Thyroid gland (tissue), 4 donors: ENCODE measurements at regions not wholly inside any gene's neighbourhood (a gene's known extent, or its start where the extent isn't known, plus 50 kb on each side); places are given as distances from the start of the nearest gene placed in this dataset.

Source experiments
- DNase-seq, 2 donors: peaks; one replicate each; pipeline ENCODE4 v3.0.0-alpha.2; 2019
- H3K27ac ChIP-seq, 3 donors: fragments of 200-600 bp; sonication (generic); 1 replicate in 2 of 3; 2 replicates in 1 of 3; pipeline ENCODE4 v1.5.1; 2016 to 2019; ENCODE audit warnings: mild to moderate bottlenecking in 1 of 3, moderate library complexity in 1 of 3
- H3K27me3 ChIP-seq: fragments of 200-600 bp; sonication (generic); one replicate; pipeline ENCODE4 v1.5.1; 2019
- H3K36me3 ChIP-seq, 2 donors: fragments of 200-600 bp; sonication (generic); one replicate each; pipeline ENCODE4 v1.5.1; 2016 to 2019
- H3K4me1 ChIP-seq, 2 donors: fragments of 200-600 bp; sonication (generic); one replicate each; pipeline ENCODE4 v1.5.1; 2017 to 2019
- H3K4me3 ChIP-seq, 3 donors: fragments of 200-600 bp; sonication (generic); replicated peaks in 1 of 3; 1 replicate in 2 of 3; 2 replicates in 1 of 3; pipeline ENCODE4 v1.5.1; 2016; ENCODE audit warnings: mild to moderate bottlenecking in 1 of 3
- H3K9me3 ChIP-seq: fragments of 200-600 bp; sonication (generic); one replicate; pipeline ENCODE4 v1.5.1; 2017
- POLR2A ChIP-seq, 2 donors: fragments of 450-650 bp; IDR thresholded peaks; one replicate each; pipeline ENCODE4 v1.6.1; 2017; ENCODE audit warnings: antibody characterized with exemption in 2 of 2, mild to moderate bottlenecking in 2 of 2, moderate library complexity in 1 of 2
- WGBS, 2 donors: methylation state at CpG; one replicate each; pipeline ENCODE4 v1.1.5; 2017; 5-methylcytosine and 5-hydroxymethylcytosine counted together
- intact Hi-C: fragments of 100-400 bp; cut with DNase I; formaldehyde crosslinking; loops from one replicate; pipeline ENCODE4 v1.15.1; 2023
- TF ChIP-seq, protein P1 (sequence below), 6 experiments: fragments of 200-600 bp in 3 of 6; fragments of 450-650 bp in 3 of 6; sonication (generic) in 3 of 6; IDR thresholded peaks; one replicate each; pipeline ENCODE4 v1.5.1; 2016 to 2019; ENCODE audit warnings: antibody characterized with exemption in 6 of 6, mild to moderate bottlenecking in 2 of 6, inconsistent platforms in 1 of 6, moderate library complexity in 1 of 6

DNA sequence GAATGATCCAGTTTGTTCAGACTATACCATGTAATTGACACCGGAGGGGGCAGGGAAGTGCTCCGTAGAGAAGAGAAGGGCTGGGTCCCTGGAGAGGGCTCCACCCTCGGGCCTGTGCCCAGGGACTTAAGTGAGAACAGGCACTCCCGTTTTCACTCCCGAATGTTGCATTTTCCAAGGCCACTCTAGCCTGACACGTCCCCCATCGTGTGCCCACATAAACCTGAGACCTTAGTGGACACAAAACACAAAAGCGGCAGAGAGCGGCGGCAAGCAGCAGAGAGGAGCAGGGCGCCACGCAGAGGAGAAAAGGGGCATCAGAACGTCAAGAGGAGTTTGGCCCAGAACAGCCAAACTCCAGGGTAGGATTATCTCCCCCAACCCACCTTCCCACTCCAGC is 1405.1 kb downstream of the GRIK2 start:
- no peaks in the 10 kb centered on the region for H3K9me3 ChIP-seq
- H3K4me1 ChIP-seq = no peaks in the 10 kb centered on the region
- no peaks in the 10 kb centered on the region for H3K36me3 ChIP-seq
- no peaks in the 10 kb centered on the region for H3K27me3 ChIP-seq
- no peak overlapping the region for H3K4me3 ChIP-seq
- DNase-seq = no peak
- intact Hi-C loops = no loop called here
- no peak overlapping the region for H3K27ac ChIP-seq
- 3 to 10% methylated on average over 12 to 13 of the region's 13 CpGs for WGBS, 2 donors
- TF ChIP-seq POLR2A (IDR thresholded peaks at IDR 0.05) = no peak
- TF ChIP-seq, protein P1, sequence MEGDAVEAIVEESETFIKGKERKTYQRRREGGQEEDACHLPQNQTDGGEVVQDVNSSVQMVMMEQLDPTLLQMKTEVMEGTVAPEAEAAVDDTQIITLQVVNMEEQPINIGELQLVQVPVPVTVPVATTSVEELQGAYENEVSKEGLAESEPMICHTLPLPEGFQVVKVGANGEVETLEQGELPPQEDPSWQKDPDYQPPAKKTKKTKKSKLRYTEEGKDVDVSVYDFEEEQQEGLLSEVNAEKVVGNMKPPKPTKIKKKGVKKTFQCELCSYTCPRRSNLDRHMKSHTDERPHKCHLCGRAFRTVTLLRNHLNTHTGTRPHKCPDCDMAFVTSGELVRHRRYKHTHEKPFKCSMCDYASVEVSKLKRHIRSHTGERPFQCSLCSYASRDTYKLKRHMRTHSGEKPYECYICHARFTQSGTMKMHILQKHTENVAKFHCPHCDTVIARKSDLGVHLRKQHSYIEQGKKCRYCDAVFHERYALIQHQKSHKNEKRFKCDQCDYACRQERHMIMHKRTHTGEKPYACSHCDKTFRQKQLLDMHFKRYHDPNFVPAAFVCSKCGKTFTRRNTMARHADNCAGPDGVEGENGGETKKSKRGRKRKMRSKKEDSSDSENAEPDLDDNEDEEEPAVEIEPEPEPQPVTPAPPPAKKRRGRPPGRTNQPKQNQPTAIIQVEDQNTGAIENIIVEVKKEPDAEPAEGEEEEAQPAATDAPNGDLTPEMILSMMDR (IDR thresholded peaks at IDR 0.05) = no peak

- intact Hi-C loops = no loop called here
- WGBS, 2 donors = 52 to 64% methylated on average over 1 of the region's 1 CpG
- H3K4me3 ChIP-seq = no peak overlapping the region
- no peak overlapping the region for H3K27ac ChIP-seq
- H3K4me1 ChIP-seq = no peaks in the 10 kb centered on the region
- H3K27me3 ChIP-seq = no peaks in the 10 kb centered on the region
- H3K36me3 ChIP-seq = no peaks in the 10 kb centered on the region
- no peak for TF ChIP-seq POLR2A (IDR thresholded peaks at IDR 0.05)
- TF ChIP-seq, protein P1 (IDR thresholded peaks at IDR 0.05) = no peak
- DNase-seq = no peak
- no peaks in the 10 kb centered on the region for H3K9me3 ChIP-seq
Observed at GRCh38 chr6:102793752-102794151, 1400.2 kb downstream of the GRIK2 start.

GRCh38 chr6:102774326-102774725 is 1380.8 kb downstream of the GRIK2 start:
- Histone ChIP-seq H3K27ac (no peak overlapping the region), H3K4me3 (no peak overlapping the region), H3K36me3 (no peaks in the 10 kb centered on the region), H3K9me3 (no peaks in the 10 kb centered on the region), H3K4me1 (no peaks in the 10 kb centered on the region), H3K27me3 (no peaks in the 10 kb centered on the region)
- 70 to 76% methylated on average over 1 of the region's 1 CpG for WGBS, 2 donors
- DNase-seq = no peak
- no peak for TF ChIP-seq POLR2A (IDR thresholded peaks at IDR 0.05)
- TF ChIP-seq, protein P1 (IDR thresholded peaks at IDR 0.05) = no peak
- intact Hi-C loops = no loop called here

- intact Hi-C loops = no loop called here
- Histone ChIP-seq H3K9me3 (no peaks in the 10 kb centered on the region), H3K27ac (no peak overlapping the region), H3K4me1 (no peaks in the 10 kb centered on the region), H3K4me3 (no peak overlapping the region), H3K36me3 (no peaks in the 10 kb centered on the region), H3K27me3 (no peaks in the 10 kb centered on the region)
- DNase-seq = no peak
- 93 to 96% methylated on average over 2 of the region's 2 CpGs for WGBS, 2 donors
- TF ChIP-seq, protein P1 (IDR thresholded peaks at IDR 0.05) = no peak
- no peak for TF ChIP-seq POLR2A (IDR thresholded peaks at IDR 0.05)
Observed at GRCh38 chr6:102773636-102774035, 1380.1 kb downstream of the GRIK2 start.

- 76 to 86% methylated on average over 2 of the region's 2 CpGs for WGBS, 2 donors
- intact Hi-C loops = no loop called here
- no peak for DNase-seq
- no peaks in the 10 kb centered on the region for H3K36me3 ChIP-seq
- H3K27ac ChIP-seq = no peak overlapping the region
- no peak overlapping the region for H3K4me3 ChIP-seq
- H3K4me1 ChIP-seq = no peaks in the 10 kb centered on the region
- H3K9me3 ChIP-seq = no peaks in the 10 kb centered on the region
- H3K27me3 ChIP-seq = no peaks in the 10 kb centered on the region
- TF ChIP-seq, protein P1 (IDR thresholded peaks at IDR 0.05) = no peak
- no peak for TF ChIP-seq POLR2A (IDR thresholded peaks at IDR 0.05)
Observed at GRCh38 chr6:102766963-102767362, 1373.5 kb downstream of the GRIK2 start.
